IPS-18c (cell line): ENCODE measurements at regions not wholly inside any gene's neighbourhood (a gene's known extent, or its start where the extent isn't known, plus 50 kb on each side); places are given as distances from the start of the nearest gene placed in this dataset.

Source experiments
- H3K4me3 ChIP-seq: 2 replicates; pipeline ENCODE4 v1.7.0; 2013; ENCODE audit warnings: low read depth, mild to moderate bottlenecking, low read length, moderate library complexity; ENCODE audit not compliant: insufficient read depth
- H3K9me3 ChIP-seq: one replicate; pipeline ENCODE4 v1.6.1; 2013; ENCODE audit warnings: mild to moderate bottlenecking, low read length, moderate library complexity; ENCODE audit not compliant: control insufficient read depth, insufficient read depth

DNA sequence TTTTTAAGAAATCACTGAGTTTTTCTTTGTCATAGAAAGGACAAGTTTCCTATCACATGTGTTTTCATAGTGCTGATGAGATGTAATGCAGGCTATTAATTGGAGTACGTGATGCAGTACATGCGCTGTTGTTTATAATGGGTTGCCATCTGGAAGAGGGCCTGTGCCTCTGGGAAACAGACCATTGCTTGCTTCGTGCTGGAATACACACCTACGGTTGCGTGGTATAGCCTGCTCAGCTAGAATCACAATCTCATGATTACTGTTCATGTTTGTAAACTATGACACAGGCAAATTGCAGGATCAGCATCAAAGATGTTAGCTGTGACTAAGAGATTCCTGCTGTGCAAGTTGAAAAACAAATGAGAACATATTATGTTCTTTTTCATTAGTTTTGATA, 107.2 kb upstream of the STEAP1B start:
- Histone ChIP-seq H3K4me3 (no peak overlapping the region), H3K9me3 (no peaks in the 10 kb centered on the region)

DNA sequence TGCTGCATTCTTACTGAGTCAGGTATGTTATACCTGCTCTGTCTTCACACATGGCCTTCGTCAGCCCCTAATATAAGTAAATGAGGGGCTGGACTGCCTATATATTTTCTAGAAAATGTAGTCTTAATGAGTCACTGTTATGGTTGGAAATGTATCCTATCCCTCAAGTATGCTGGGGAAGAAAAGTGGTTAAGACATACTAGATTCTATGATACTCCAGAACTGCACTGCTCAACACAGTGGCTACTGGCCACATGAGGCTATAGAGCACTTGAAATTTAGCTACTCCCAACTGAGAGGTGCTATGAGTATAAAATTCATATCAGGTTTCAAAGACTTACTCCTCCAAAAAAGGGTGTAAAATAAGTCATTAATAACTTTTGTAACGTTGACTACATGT, 104.3 kb upstream of the STEAP1B start:
- H3K9me3 ChIP-seq = no peaks in the 10 kb centered on the region
- H3K4me3 ChIP-seq = no peak overlapping the region

DNA sequence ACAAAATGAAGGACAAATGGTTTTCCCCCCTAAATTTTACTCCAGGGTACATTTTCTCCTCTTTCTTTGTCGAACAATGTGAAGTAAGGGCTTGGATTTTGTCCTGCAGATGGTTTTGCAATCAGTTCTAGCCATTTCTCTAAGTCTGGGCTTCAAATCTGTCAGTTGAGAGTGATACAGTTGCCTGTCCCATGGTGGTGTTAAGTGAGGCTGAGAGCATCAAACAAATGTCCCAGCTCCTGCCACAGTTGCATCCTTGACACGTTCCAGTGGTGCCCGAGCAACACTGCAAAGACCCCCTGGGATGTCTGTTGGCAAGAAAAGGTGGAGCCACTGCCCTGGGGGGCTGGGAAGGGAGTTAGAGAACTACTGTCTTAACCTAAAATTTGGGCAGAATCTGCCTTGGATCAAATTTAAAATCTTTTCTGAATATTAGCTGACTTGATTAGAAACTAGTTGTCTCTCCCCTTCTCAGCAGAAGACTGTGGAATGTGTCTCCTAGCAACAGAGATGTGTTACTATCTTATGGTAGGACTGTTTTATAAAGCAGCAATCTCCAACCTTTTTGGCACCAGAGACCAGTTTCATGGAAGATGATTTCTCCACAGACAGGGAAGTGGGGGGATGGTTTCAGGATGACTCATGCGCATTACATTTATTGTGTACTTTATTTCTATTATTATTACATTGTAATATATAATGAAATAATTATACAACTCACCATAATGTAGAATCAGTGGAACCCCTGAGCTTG, 102.0 kb upstream of the STEAP1B start:
- no peak overlapping the region for H3K4me3 ChIP-seq
- no peaks in the 10 kb centered on the region for H3K9me3 ChIP-seq

DNA sequence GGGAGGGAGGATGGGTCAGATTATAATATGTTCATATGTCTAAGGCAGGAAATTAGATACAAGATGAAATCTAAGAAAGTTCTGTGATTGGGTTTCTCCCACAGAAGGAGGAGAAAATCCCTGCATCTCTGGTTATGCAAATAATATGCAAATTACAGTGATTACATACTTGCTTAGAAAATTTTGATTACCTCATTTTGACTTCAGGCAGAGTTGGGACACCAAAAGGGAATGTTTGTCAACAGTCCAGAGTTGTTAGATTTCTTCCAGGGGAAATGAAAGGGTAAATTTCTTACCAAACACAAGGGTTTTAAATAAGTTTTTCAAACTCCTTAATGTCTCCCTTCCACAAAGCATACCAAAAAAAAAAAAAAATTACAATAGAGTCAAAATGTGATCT, 101.4 kb upstream of the STEAP1B start:
- Histone ChIP-seq H3K4me3 (no peak overlapping the region), H3K9me3 (no peaks in the 10 kb centered on the region)

DNA sequence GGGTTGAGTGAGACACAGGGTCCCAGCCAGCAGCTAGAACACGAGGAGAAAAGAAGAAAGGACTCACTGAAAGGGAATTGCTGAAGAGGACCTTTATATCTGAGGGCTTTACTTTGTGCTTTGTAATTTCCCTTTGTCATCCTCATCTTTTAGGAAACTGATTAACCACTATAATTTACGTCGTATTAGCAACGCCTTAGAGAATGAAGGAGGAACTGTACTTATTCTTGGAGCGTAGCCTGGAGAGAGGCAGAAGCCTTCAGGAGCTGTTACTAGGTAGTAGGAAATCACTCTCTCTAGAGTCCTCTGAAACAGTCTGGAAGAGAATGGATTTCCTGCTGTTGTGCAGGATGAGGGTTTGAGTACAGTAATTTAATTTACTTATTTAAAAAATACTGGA, 101.0 kb upstream of the STEAP1B start:
- no peak overlapping the region for H3K4me3 ChIP-seq
- no peaks in the 10 kb centered on the region for H3K9me3 ChIP-seq

DNA sequence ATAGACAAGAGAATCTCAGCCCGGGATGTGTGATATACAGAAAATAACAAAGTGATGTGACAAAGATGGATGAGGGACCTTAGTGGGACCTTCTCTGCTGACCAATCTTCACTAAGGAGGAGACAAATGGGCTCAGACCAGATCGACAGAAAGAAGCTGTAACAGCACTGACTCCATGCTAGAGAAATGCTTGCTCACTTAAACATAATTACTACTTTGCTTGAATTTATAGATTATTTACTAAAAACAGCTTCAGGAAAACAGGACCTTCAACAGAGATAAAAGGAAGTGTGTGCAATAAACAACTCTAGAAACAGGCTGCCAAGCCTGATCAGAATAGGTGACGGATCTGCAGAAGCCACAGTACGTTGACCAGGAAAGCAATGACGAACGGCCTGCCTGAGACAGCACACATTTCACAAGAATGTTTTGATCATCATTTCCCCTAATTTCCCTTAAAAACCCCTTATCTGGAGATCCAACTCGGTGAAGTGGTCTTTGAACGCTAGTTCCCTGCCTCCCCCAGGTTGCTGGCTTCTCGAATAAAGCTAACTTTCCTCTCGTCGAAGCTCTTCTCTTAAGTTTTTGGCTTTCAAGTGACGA, 98.4 kb upstream of the STEAP1B start:
- no peaks in the 10 kb centered on the region for H3K9me3 ChIP-seq
- no peak overlapping the region for H3K4me3 ChIP-seq

DNA sequence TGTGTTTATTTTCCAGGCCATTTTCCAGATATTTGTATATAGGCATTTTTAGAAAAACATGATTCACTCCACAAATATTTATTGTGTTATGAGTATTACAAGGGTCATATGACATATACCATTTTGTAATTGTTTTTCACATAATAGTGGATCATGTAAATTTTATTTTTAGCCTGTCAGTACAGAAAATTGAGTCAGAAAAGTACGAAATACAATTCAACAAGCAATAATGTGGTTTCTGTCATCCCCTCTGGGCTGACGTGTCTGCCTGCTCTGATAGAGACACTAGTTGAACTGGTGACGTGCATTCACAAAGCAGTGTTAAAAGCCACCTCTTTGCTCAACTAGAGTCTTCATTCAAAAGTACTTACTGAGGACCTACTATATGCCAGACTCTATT, 97.9 kb upstream of the STEAP1B start:
- no peak overlapping the region for H3K4me3 ChIP-seq
- no peaks in the 10 kb centered on the region for H3K9me3 ChIP-seq

DNA sequence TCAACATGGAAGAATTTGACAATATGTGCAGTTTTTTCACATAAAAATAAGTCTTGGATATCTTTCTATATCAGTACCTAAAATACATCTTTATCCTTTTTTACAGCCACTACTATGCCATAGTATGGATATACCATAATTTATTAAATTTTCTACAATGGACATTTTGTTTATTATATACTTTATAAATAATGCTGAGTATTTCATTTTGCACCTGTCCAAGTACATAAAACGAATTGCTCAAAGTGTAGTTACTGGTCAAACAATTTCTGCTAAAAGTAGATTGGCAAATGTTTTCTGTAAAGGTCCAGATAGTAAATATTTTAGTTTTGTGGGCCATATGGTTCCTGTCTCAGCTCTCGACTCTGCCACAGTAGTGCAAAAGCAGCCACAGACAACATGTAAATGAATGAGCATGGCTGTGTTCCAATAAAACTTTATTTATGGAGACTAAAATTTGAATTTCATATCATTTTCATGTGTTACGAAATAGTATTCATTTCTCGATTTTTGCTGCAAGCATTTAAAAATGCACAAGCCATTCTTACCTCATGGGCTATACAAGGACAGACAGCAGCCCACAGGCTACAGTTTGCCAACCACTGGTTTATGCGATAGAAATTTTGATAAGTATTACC, 96.9 kb upstream of the STEAP1B start:
- Histone ChIP-seq H3K4me3 (no peak overlapping the region), H3K9me3 (no peaks in the 10 kb centered on the region)

DNA sequence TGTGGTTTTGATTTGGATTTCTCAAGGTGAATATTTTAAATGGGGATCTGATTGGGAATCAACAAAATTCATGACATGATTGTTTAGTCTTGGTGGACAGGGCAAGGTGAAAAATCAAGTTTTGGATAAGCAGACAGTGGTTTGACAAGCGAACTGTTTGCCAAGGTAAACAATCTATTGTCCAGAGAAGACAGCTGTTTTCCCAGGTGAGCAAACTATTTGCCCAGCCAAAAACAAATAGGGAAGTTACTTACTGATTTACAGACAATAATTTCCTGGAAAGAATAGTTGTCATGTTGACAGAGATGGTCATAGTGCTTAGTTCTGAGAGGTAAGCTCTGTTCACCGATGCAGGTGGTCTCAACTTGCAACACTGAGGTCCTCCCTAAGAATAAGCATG, 94.0 kb upstream of the STEAP1B start:
- H3K9me3 ChIP-seq = no peaks in the 10 kb centered on the region
- no peak overlapping the region for H3K4me3 ChIP-seq

DNA sequence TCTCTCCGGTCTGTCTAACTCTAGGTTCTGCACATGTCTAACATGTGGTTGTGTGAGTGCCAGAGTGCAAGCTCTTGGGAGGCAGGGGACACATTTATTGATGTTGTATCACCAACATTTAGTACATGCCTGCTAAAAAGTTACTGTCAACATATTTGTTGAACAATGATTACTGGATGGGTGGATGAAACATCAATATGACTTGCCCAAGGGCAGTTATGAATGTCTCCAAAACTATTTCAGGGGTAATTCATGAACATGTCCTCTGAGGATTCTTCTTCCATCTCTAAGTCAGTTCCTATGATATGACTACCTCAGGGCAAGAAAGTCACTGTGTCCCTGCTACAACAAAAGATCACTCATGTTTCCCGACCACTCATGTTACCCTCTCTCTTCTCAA, 91.3 kb upstream of the STEAP1B start:
- Histone ChIP-seq H3K9me3 (no peaks in the 10 kb centered on the region), H3K4me3 (no peak overlapping the region)

DNA sequence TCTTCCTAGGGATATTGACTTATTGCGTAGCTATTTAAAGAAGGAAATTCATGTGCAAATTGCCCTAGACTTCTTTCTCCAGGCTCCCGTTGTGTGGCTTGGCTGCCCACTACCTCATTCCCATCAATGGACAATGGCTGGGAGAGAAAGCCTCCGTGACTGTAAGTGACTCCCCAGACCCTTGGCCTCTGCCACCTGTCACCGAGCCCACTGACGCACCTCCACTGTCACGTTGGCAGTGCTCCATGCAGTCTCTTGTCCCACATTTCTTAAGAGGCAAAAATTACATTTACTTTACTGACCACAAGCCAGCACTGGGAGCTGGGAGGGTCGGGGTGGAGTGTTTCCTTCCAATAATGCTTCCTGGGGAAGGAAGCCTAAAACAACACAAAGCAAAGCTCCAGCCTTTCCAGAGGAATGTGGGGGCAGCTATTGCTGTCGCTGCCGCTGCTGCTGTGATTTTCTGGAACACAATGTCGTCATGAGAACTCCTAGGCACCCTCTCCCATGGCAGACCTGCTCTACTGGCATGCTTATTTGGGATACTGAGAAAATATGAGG, 89.7 kb upstream of the STEAP1B start:
- Histone ChIP-seq H3K4me3 (no peak overlapping the region), H3K9me3 (no peaks in the 10 kb centered on the region)

DNA sequence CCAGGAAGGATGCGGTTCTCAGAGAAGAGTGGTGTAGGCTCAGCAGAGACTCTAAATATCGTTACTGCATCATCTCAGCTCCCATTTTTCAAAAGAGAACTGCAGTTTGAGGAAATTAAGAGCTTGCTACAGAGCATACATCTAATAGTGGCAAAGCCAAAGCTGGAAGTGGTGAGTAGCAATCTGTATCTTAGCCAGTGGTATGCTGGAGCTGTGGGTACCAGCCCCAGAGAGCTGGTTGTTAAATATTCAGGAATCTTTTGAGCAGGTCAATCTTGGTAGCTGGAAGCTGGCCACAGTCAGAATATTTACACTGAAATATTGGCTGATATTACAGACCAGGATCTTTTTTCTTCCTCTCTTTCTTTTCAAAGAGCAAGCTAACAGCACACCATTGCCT, 88.4 kb upstream of the STEAP1B start:
- H3K4me3 ChIP-seq = no peak overlapping the region
- H3K9me3 ChIP-seq = no peaks in the 10 kb centered on the region

DNA sequence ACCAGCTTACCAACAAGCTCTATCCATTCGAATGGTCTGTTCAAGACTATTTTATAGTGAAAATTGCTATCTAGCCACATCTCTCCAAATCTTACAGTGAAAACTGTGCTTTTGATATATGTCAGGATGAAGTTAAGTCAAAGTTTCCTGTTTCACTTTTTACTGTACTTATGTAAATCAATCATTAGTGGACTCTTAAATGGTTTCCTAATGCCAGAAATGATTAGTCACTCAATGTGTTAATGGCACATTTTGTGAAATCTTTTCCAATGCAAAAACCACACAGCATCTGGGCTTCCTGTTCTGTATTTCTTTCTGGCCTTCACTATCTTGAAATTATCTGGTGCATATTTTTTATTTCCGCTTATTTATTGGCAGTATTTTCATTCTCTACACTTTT, 87.3 kb upstream of the STEAP1B start:
- Histone ChIP-seq H3K9me3 (no peaks in the 10 kb centered on the region), H3K4me3 (no peak overlapping the region)

DNA sequence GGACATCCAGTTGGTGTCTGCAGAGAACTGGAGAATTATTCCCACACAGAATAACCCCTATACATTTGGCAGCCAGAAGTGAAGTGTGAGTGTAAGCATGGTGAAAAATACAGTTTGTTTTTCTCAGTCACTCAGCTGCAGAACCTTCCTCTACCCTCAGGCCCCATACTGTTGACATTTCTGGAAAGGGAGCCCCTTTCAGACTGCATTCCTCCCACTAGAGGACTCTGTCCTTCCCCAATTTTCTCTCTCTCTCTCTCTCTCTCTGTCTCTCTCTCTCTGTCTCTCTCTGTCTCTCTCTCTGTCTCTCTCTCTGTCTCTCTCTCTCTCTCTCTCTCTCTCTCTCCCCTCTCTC, 86.8 kb upstream of the STEAP1B start:
- H3K9me3 ChIP-seq = no peaks in the 10 kb centered on the region
- H3K4me3 ChIP-seq = no peak overlapping the region

DNA sequence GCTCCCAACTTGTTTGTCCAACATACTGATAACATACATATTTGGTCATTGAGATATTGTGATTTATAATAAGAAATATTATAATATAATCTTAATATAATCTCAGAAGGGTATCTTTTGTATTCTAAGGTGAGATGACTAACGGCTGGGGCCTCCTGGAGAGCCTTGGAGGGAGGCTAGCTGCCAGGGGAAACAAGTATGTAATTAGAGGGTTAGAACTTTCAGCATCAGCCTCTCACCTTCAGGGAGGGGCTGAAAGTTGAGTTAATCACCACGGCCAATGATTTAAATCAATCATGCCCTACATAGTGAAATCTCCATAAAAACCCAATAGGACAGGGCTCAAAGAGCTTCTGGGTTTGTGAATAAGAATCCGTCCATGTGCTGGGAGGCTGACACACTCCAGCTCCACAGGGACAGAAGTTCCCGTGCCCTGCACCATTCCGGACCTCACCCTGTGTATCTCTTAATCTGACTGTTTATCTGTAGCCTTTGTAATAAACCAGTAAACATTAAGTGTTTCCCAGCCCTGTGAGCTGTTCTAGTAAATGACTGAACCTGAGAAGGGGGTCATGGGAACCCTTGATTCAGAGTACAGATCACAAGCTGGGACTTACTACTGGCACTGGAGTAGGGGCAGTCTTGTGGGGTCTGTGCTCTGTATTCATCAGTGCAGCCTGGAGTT, 86.3 kb upstream of the STEAP1B start:
- Histone ChIP-seq H3K4me3 (no peak overlapping the region), H3K9me3 (no peaks in the 10 kb centered on the region)

DNA sequence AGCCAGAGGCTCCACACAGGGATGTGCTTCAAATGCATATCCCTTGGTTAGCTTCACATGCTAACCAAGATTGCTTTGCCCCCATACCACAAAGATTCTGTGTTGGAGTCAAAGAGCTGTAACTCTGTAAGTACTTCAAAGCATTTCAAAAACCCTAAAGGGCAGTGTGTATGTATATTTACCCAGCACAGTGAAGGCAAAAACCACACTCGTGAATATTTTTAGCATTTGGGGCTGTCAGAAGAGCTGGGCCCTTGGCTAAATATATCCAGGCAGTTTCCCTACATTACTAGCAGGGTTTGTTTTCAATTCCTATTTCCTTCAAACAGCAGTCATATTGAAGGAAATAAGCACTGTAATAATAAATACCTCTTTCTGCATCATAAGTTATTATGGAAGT, 84.2 kb upstream of the STEAP1B start:
- H3K9me3 ChIP-seq = no peaks in the 10 kb centered on the region
- no peak overlapping the region for H3K4me3 ChIP-seq

DNA sequence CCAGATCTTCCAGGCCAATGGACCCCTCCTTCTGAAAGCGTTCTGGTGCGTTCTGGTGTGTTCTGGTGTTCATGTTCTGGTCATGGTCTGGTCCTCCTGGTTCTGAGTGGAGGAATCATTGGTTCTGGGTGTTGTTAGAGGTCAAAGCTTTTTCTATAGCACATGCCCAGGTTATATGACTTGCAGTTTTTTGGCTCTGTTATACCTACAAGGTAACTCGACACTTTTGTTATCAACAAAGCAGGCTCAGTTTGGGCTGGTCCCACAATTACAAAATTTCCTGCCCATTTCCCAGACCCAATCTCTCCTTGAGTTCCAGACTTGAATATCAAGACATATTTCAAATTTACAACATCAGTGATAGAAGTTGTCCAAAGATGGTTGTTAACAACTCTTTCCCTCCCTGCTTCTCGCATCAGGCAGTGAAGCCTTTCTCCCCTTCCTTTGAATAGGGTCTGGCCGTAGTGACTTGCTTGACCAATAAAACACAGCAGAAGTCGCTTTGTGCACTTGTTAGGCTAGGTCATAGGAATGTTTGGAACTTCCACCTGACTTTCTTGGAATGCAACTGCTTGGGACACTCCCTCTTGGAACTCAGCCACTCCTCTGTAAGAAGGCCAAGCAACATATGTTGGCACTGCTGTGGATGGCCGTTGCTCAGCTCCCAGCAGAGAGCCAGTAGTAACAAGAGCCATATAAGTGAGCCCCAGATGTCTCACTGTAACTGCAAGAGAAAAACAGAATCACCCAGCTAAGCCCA, 83.1 kb upstream of the STEAP1B start:
- Histone ChIP-seq H3K4me3 (no peak overlapping the region), H3K9me3 (no peaks in the 10 kb centered on the region)
